ENCODE measurements at regions not wholly inside any gene's neighbourhood (a gene's known extent, or its start where the extent isn't known, plus 50 kb on each side); places are given as distances from the start of the nearest gene placed in this dataset.

GRCh38 chr4:171473155-171473554 lies 340.0 kb upstream of the GALNTL6 start:
- H3K27me3 Mint-ChIP-seq (ENCODE audit: unreplicated experiment): no peaks in the 10 kb centered on the region
- H3K27ac Mint-ChIP-seq (ENCODE audit: unreplicated experiment): no peak overlapping the region
- TF ChIP-seq CTCF (IDR thresholded peaks at IDR 0.05; ENCODE audit: partially characterized antibody, unreplicated experiment): no peak
- no peak for DNase-seq
- no peaks in the 10 kb centered on the region for H3K9me3 Mint-ChIP-seq (ENCODE audit: unreplicated experiment)
- H3K4me1 Mint-ChIP-seq (ENCODE audit: low read depth, unreplicated experiment): no peaks in the 10 kb centered on the region
- H3K36me3 Mint-ChIP-seq (ENCODE audit: unreplicated experiment): no peaks in the 10 kb centered on the region
- no peak overlapping the region for H3K4me3 Mint-ChIP-seq (ENCODE audit: unreplicated experiment)

- H3K36me3 Mint-ChIP-seq (ENCODE audit: unreplicated experiment): no peaks in the 10 kb centered on the region
- H3K9me3 Mint-ChIP-seq (ENCODE audit: unreplicated experiment): no peaks in the 10 kb centered on the region
- H3K27ac Mint-ChIP-seq (ENCODE audit: unreplicated experiment): no peak overlapping the region
- no peak for DNase-seq
- H3K4me3 Mint-ChIP-seq (ENCODE audit: unreplicated experiment): no peak overlapping the region
- H3K4me1 Mint-ChIP-seq (ENCODE audit: low read depth, unreplicated experiment): no peaks in the 10 kb centered on the region
- no peak for TF ChIP-seq CTCF (IDR thresholded peaks at IDR 0.05; ENCODE audit: partially characterized antibody, unreplicated experiment)
- no peaks in the 10 kb centered on the region for H3K27me3 Mint-ChIP-seq (ENCODE audit: unreplicated experiment)
Observed at GRCh38 chr4:171472230-171472629, 341.0 kb upstream of the GALNTL6 start.

DNA sequence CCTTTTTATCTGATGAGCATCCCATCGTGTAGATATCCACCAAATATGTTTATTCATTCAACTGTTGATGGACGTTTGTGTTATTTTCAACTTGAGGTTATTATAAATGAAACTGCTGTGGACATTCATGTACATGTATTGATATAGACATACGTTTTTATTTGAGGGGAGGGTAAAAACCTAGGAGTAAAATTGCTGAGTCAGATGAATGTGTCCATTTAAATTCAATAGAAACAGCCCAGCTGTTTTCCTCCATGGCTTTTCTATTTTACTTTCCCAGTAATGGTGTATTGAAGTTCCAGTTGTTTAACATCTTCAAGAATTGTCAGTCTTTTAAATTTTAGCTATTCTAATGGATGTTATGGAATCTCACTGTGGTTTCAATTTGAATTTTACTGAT lies 348.7 kb upstream of the GALNTL6 start:
- Mint-ChIP-seq H3K27ac (ENCODE audit: unreplicated experiment) (no peak overlapping the region), H3K36me3 (ENCODE audit: unreplicated experiment) (no peaks in the 10 kb centered on the region), H3K27me3 (ENCODE audit: unreplicated experiment) (no peaks in the 10 kb centered on the region), H3K4me3 (ENCODE audit: unreplicated experiment) (no peak overlapping the region), H3K4me1 (ENCODE audit: low read depth, unreplicated experiment) (no peaks in the 10 kb centered on the region), H3K9me3 (ENCODE audit: unreplicated experiment) (peaks cover under 1% of the 10 kb centered on the region)
- no peak for DNase-seq
- TF ChIP-seq CTCF (IDR thresholded peaks at IDR 0.05; ENCODE audit: partially characterized antibody, unreplicated experiment): no peak

DNA sequence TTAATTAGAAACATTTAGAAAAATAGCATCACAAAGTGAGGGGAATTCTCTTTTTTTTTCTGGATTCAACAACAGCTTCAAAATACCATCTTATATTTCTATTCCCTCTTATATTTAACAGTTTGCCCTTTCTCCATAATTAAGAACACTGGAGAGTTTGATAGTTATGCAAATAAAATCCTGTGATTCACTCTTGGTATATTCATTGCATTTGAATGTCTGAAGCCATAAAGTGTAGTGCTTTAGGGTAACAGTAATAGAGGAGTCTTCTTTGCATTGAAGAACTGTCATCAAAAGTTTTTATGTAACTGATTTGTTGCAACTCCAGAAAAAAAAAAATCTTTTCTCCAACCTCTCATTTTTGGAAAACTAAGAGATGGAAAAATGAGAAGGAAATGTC lies 352.0 kb upstream of the GALNTL6 start:
- Mint-ChIP-seq H3K36me3 (ENCODE audit: unreplicated experiment) (no peaks in the 10 kb centered on the region), H3K4me1 (ENCODE audit: low read depth, unreplicated experiment) (no peaks in the 10 kb centered on the region), H3K4me3 (ENCODE audit: unreplicated experiment) (no peak overlapping the region), H3K27ac (ENCODE audit: unreplicated experiment) (no peak overlapping the region), H3K27me3 (ENCODE audit: unreplicated experiment) (no peaks in the 10 kb centered on the region), H3K9me3 (ENCODE audit: unreplicated experiment) (peaks cover 4% of the 10 kb centered on the region)
- no peak for DNase-seq
- no peak for TF ChIP-seq CTCF (IDR thresholded peaks at IDR 0.05; ENCODE audit: partially characterized antibody, unreplicated experiment)

GRCh38 chr4:171448919-171449481 lies 364.2 kb upstream of the GALNTL6 start:
- H3K27me3 Mint-ChIP-seq (ENCODE audit: unreplicated experiment): no peaks in the 10 kb centered on the region
- no peak for DNase-seq
- no peak overlapping the region for H3K27ac Mint-ChIP-seq (ENCODE audit: unreplicated experiment)
- no peak for TF ChIP-seq CTCF (IDR thresholded peaks at IDR 0.05; ENCODE audit: partially characterized antibody, unreplicated experiment)
- H3K9me3 Mint-ChIP-seq (ENCODE audit: unreplicated experiment): no peaks in the 10 kb centered on the region
- no peak overlapping the region for H3K4me3 Mint-ChIP-seq (ENCODE audit: unreplicated experiment)
- no peaks in the 10 kb centered on the region for H3K36me3 Mint-ChIP-seq (ENCODE audit: unreplicated experiment)
- peaks cover 5% of the 10 kb centered on the region for H3K4me1 Mint-ChIP-seq (ENCODE audit: low read depth, unreplicated experiment)
